A673 (cell line): ENCODE measurements at regions not wholly inside any gene's neighbourhood (a gene's known extent, or its start where the extent isn't known, plus 50 kb on each side); places are given as distances from the start of the nearest gene placed in this dataset.

ENCODE experiments used
- EZH2 ChIP-seq: fragments of 200-600 bp; sonication (generic); IDR thresholded peaks from 2 replicates; pipeline ENCODE4 v1.6.1; 2017; ENCODE audit warnings: borderline replicate concordance, low read depth, mild to moderate bottlenecking, mixed read lengths, antibody characterized with exemption, low read length; ENCODE audit not compliant: poor library complexity, severe bottlenecking
- TF ChIP-seq, protein P1 (sequence below): fragments of 300-800, 200-600 bp; sonication (generic); conservative IDR thresholded peaks from 2 replicates; pipeline ENCODE4 v1.5.1; 2017; ENCODE audit warnings: low read depth, mild to moderate bottlenecking, antibody characterized with exemption, low read length, moderate library complexity, mixed read lengths

DNA sequence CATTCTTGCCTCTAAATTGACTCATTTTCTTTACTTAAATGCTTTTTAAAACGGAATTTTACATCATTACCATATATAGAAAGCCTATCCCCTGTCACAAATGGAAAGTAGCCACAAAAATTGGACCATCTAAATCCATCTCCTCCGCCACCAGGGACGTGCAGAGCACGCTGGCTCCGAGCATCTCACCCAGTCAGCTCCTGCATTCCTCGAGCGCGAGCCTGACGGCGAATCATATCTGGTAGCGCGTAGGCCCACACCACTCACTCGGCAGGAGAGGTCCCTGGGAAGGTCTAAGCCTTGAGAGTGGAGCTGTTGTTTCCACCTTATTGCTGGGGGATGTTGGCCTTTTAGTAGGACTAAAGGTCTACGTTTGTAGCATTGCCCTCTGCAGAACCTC, 152.4 kb downstream of the TRIM29 start:
- no peak for TF ChIP-seq EZH2
- TF ChIP-seq, protein P1, sequence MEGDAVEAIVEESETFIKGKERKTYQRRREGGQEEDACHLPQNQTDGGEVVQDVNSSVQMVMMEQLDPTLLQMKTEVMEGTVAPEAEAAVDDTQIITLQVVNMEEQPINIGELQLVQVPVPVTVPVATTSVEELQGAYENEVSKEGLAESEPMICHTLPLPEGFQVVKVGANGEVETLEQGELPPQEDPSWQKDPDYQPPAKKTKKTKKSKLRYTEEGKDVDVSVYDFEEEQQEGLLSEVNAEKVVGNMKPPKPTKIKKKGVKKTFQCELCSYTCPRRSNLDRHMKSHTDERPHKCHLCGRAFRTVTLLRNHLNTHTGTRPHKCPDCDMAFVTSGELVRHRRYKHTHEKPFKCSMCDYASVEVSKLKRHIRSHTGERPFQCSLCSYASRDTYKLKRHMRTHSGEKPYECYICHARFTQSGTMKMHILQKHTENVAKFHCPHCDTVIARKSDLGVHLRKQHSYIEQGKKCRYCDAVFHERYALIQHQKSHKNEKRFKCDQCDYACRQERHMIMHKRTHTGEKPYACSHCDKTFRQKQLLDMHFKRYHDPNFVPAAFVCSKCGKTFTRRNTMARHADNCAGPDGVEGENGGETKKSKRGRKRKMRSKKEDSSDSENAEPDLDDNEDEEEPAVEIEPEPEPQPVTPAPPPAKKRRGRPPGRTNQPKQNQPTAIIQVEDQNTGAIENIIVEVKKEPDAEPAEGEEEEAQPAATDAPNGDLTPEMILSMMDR, result no peak
